ENCODE measurements at regions not wholly inside any gene's neighbourhood (a gene's known extent, or its start where the extent isn't known, plus 50 kb on each side); places are given as distances from the start of the nearest gene placed in this dataset.

DNA sequence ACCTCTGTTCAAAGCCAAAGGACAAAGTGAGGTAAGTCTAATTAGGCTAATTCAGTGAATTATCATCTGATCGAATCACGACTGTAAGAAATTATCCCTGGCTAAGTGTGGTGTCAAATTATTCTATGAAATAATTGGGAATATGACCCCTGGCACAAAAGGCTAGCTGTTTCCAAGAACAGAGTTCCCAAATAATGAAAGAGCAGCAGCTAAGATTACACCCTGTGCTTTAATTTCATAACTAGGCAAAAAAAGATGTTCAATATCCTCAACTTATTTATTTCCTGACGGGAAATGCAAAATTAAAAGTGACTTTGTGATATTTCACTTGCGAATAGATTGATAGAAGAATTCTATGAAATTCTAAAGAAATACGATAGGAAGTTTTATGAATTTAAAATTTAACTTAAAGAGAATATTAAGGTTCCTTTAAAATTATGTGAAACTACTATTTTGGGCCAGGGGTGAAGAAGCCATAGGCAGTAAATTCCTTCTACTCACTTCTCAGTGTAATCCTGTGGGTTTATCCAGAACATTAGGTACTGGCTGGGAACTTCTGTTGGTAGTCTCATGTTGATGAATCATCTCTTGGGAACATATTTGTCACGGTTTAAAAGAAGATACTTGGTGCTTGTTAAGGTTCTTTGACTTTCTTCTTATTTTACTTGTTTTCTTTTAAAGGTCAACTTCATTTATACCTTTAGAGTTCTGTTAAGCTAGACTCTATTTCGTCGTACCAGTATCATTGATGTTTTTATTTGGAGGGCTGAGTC is 148.5 kb downstream of the POLR1F start:
- Histone ChIP-seq H3K4me3 (ENCODE audit: extremely low read depth in 1 of 4, insufficient read depth in 2 of 4, low read depth in 3 of 4, low read length in 4 of 4) (no peak overlapping the region), H3K23me2 (ENCODE audit: low read depth, low read length) (no peaks in the 10 kb centered on the region)
- no peak for FAIRE-seq

More for the DNA sequence above, 148.5 kb downstream of the POLR1F start:
- H3K79me1 ChIP-seq (ENCODE audit: low read depth, low read length): no peaks in the 10 kb centered on the region
- no peak for TF ChIP-seq NRF1 (IDR thresholded peaks at IDR 0.05; ENCODE audit: low read depth, low read length)
- TF ChIP-seq, protein P1, sequence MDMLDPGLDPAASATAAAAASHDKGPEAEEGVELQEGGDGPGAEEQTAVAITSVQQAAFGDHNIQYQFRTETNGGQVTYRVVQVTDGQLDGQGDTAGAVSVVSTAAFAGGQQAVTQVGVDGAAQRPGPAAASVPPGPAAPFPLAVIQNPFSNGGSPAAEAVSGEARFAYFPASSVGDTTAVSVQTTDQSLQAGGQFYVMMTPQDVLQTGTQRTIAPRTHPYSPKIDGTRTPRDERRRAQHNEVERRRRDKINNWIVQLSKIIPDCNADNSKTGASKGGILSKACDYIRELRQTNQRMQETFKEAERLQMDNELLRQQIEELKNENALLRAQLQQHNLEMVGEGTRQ (IDR thresholded peaks at IDR 0.05; ENCODE audit: low read length): no peak
- no peak for TF ChIP-seq ZNF274 (IDR thresholded peaks at IDR 0.05; ENCODE audit: borderline replicate concordance, extremely low read depth, low read length)
- TF ChIP-seq, protein P2, sequence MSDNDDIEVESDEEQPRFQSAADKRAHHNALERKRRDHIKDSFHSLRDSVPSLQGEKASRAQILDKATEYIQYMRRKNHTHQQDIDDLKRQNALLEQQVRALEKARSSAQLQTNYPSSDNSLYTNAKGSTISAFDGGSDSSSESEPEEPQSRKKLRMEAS (IDR thresholded peaks at IDR 0.05): no peak
- H3K14ac ChIP-seq (ENCODE audit: insufficient read length): no peak overlapping the region
- CTCF ChIA-PET (ENCODE audit: partially characterized antibody): interaction anchor here (3.3 kb wide), 1 partner anchor 11 kb away, joined by 11 read pairs; no protein-coding TSS in a partner anchor
- H2BK120ac ChIP-seq (replicated peaks; ENCODE audit: low read depth, low read length): no peak overlapping the region
- no peak overlapping the region for H2BK12ac ChIP-seq (ENCODE audit: low read depth, low read length)
- no peak overlapping the region for H3K23ac ChIP-seq (ENCODE audit: insufficient read length)
- no peak overlapping the region for H3K4ac ChIP-seq (replicated peaks; ENCODE audit: insufficient read length, low read depth, low read length)
- H3K9ac ChIP-seq (replicated peaks in 1 of 4; ENCODE audit: extremely low read depth in 1 of 4, low read depth in 3 of 4, low read length in 3 of 4): no peak overlapping the region
- no peak overlapping the region for H3K27ac ChIP-seq (ENCODE audit: low read depth, low read length)
- 80% methylated on average over 8 of the region's 8 CpGs; no CpG with 5 or more reads in 1 of the 2 experiments for WGBS, 2 experiments (ENCODE audit: extremely low coverage in 1 of 2, insufficient coverage in 1 of 2, insufficient read length in 1 of 2, insufficient replicate concordance in 2 of 2, low coverage in 1 of 2, low lambda C conversion rate in 2 of 2, missing lambda C conversion rate in 1 of 2)
- H4K8ac ChIP-seq (ENCODE audit: extremely low read depth, insufficient read depth, low read length): no peak overlapping the region
- H3K36me3 ChIP-seq (ENCODE audit: control insufficient read depth in 2 of 4, insufficient read depth in 4 of 4, low read length in 3 of 4): no peaks in the 10 kb centered on the region
- no peak overlapping the region for H2BK20ac ChIP-seq (ENCODE audit: low read length)
- H3K9me3 ChIP-seq (ENCODE audit: insufficient read depth in 2 of 2, low read depth in 1 of 2, low read length in 1 of 2): no peaks in the 10 kb centered on the region
- no peaks in the 10 kb centered on the region for H3K27me3 ChIP-seq (replicated peaks in 1 of 4; ENCODE audit: control insufficient read depth in 3 of 4, extremely low read depth in 1 of 4, insufficient read depth in 3 of 4, low read length in 3 of 4)
- no peak for DNase-seq (ENCODE audit: low read depth in 1 of 2, low spot score in 2 of 2)
- no peak overlapping the region for H2AFZ ChIP-seq (ENCODE audit: low read length)
- no peak overlapping the region for H2BK15ac ChIP-seq (ENCODE audit: low read length)
- H2AK5ac ChIP-seq (ENCODE audit: low read depth, low read length): no peak overlapping the region
- H3K4me1 ChIP-seq (replicated peaks in 1 of 4; ENCODE audit: control insufficient read depth in 3 of 4, insufficient read depth in 4 of 4, low read length in 3 of 4): no peaks in the 10 kb centered on the region
- no peak overlapping the region for H3K56ac ChIP-seq (replicated peaks; ENCODE audit: insufficient read length, low read depth, low read length)
- H3K79me2 ChIP-seq (ENCODE audit: control insufficient read depth in 1 of 2, insufficient read depth in 2 of 2, low read length in 2 of 2): no peaks in the 10 kb centered on the region
- H4K91ac ChIP-seq (replicated peaks; ENCODE audit: insufficient read length, low read length): no peak overlapping the region
- H4K5ac ChIP-seq (ENCODE audit: insufficient read length, low read depth, low read length): no peak overlapping the region
- H2BK5ac ChIP-seq (ENCODE audit: low read depth, low read length): no peak overlapping the region
- no peak overlapping the region for H3K4me2 ChIP-seq (ENCODE audit: insufficient read depth in 1 of 2, low read depth in 2 of 2, low read length in 2 of 2)
- H3K18ac ChIP-seq (ENCODE audit: extremely low read depth, low read length): no peak overlapping the region
- POLR2A ChIA-PET (ENCODE audit: partially characterized antibody): interaction anchor here (0.5 kb wide), 1 partner anchor 1634 kb away, joined by 3 read pairs; no protein-coding TSS in a partner anchor
- H4K20me1 ChIP-seq (replicated peaks in 1 of 2; ENCODE audit: control insufficient read depth in 1 of 2, insufficient read depth in 2 of 2, low read length in 2 of 2): no peaks in the 10 kb centered on the region

Measured in H1 (cell line).